ENCODE measurements at regions not wholly inside any gene's neighbourhood (a gene's known extent, or its start where the extent isn't known, plus 50 kb on each side); places are given as distances from the start of the nearest gene placed in this dataset.

- TF ChIP-seq CTCF (IDR thresholded peaks at IDR 0.05; ENCODE audit: poor library complexity), result no peak
- no peak for TF ChIP-seq EZH2 (IDR thresholded peaks at IDR 0.05; ENCODE audit: borderline replicate concordance)
These were observed 611.2 kb upstream of the MGMT start for GRCh38 chr10:128855618-128856428.
